Coronary artery (tissue), 2 donors: ENCODE measurements at regions not wholly inside any gene's neighbourhood (a gene's known extent, or its start where the extent isn't known, plus 50 kb on each side); places are given as distances from the start of the nearest gene placed in this dataset.

Experiments
- DNase-seq: peaks from one replicate; pipeline ENCODE4 v3.0.0-alpha.2; 2017; ENCODE audit warnings: low spot score
- H3K27ac ChIP-seq, 2 donors: fragments of 200-600 bp; sonication (generic); one replicate each; pipeline ENCODE4 v1.5.1; 2016 to 2019
- H3K4me3 ChIP-seq: fragments of 200-600 bp; sonication (generic); 2 replicates; pipeline ENCODE4 v1.5.1; 2016; ENCODE audit warnings: mild to moderate bottlenecking, moderate library complexity
- TF ChIP-seq, protein P1 (sequence below): fragments of 200-600 bp; sonication (generic); IDR thresholded peaks from one replicate; pipeline ENCODE4 v1.5.1; 2019; ENCODE audit warnings: antibody characterized with exemption

DNA sequence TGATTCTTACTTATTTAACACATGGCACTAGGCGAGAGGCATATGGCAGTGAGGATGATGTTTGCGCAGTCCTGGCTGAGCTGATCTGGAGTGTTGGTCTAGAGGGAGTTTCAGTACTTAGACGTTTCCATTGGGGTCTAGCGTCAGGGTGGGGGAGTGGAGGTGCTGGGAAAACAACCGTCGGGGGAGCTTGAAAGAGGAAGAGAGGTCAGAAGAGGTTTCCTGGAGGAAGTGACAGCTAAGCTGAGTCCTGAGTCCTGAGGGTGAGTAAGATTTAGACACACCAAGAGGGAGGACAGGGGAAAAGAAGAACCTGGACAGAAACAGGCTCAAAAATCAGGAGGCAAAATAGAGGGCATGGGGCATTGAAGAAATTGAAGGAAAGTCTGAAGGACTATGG is 81.4 kb downstream of the ALOX5AP start:
- H3K27ac ChIP-seq: no peak overlapping the region
- no peak for DNase-seq
- no peak overlapping the region for H3K4me3 ChIP-seq
- TF ChIP-seq, protein P1, sequence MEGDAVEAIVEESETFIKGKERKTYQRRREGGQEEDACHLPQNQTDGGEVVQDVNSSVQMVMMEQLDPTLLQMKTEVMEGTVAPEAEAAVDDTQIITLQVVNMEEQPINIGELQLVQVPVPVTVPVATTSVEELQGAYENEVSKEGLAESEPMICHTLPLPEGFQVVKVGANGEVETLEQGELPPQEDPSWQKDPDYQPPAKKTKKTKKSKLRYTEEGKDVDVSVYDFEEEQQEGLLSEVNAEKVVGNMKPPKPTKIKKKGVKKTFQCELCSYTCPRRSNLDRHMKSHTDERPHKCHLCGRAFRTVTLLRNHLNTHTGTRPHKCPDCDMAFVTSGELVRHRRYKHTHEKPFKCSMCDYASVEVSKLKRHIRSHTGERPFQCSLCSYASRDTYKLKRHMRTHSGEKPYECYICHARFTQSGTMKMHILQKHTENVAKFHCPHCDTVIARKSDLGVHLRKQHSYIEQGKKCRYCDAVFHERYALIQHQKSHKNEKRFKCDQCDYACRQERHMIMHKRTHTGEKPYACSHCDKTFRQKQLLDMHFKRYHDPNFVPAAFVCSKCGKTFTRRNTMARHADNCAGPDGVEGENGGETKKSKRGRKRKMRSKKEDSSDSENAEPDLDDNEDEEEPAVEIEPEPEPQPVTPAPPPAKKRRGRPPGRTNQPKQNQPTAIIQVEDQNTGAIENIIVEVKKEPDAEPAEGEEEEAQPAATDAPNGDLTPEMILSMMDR: no peak

DNA sequence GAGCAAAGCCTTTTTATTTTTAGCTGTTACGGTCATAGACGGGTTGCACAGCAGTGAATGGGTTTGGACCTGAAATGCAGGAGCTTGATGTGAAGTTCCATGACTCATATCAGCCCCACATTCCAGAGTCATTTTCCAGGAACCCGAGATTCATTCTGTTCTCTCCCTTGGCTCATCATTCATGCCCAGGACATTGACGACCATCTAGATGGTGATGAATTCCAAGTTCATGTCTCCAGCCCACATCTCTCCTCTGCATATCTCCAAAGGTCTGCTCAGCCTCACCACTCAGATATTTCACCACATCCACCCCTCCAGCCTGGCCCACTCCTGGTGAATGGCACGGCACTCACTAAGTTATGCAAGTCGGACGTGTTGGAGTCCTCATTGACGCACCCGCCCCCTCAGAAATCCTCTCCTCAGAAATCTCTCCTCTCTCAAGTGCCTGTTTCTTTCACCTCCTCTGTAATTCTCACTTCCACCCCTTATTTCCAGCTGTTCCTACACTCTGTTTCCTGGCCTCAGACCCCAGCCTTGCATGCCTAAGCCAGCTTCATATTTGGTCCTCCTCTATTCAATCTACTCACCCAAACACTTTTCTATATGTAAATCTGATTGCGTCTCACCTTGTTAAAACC is 83.1 kb downstream of the ALOX5AP start:
- DNase-seq: no peak

DNA sequence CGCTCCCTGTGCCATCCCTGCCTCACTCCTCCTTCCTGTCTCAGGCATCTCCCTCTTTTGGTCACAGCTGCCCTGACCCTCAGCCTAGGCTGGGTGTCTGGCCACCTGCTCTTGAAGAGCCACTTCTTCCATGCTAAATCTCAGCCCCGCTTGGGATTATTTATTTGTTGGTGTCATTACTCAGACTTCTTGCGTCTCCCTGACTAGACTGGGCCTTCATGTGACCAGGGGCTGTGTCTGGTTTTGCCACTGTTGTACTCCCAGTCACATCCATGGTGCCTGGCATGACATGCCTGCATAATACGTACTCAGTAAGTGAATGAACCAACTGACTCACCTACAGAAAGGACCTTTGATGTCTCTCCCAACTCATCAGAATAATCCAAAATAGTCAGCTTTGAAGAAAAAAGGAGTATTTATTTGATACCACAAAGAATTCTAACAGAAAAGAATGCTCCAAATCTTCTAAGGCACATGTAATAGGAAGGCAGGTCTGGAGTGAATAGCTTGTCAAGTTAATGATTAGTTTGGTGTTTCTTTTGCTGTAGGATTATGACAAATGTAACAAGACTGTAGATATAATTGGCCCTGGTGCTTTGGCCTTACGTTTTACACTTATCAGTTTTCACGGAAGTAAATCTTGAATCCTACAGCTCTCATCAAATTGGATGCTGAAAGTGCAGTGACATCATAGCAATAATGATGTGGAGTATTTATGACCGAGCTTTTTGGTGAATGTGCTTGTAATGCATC is 84.0 kb downstream of the ALOX5AP start:
- H3K4me3 ChIP-seq: no peak overlapping the region
- TF ChIP-seq, protein P1: no peak
- no peak for DNase-seq

More for the DNA sequence above, 83.1 kb downstream of the ALOX5AP start:
- Histone ChIP-seq H3K4me3 (no peak overlapping the region), H3K27ac (peak overlapping the region in 1 of 2 donors; percentile 16)
- TF ChIP-seq, protein P1: no peak

DNA sequence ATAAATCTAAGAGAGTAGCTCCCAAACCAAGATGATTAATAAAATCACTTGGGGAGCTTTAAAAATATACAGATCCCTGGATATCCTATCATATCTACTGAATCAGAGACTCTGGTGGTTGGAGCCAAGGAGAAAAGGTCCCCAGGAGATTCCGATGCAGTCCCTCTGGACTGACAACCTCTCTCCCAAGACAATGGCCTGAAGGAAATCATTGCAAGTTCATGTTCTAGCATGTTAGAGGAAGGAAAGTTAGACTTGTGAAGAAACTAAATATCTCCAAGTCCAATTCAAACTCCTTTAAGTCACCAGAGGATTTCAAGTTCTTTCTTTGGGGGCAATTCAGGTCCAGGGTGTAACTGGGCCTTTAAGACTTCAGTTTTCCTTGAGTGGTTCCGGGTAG is 84.7 kb upstream of the MEDAG start:
- Histone ChIP-seq H3K27ac (no peak overlapping the region), H3K4me3 (no peak overlapping the region)
- DNase-seq: no peak
- TF ChIP-seq, protein P1: no peak

More for the DNA sequence above, 84.0 kb downstream of the ALOX5AP start:
- no peak overlapping the region for H3K27ac ChIP-seq

DNA sequence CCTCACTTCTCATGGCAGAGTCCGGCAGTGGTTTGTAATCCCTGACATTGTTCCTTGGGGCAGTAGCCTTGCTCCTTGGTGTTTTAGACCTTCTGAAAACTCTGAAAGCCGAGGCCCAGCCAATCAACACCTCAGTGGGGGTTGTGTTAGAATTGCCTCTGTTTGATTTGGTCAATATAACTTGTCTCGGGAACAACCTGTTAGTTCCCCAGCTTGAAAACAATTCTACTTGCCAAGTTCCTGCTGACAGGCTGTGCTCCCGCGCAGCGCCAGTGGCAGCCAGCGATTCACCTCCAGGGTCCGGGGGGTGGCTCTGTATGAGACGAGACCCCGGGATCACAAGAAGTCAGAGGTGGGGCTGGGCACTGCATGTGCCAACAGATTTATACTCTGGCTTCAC is 81.4 kb upstream of the MEDAG start:
- H3K27ac ChIP-seq: no peak overlapping the region
- TF ChIP-seq, protein P1: no peak
- H3K4me3 ChIP-seq: no peak overlapping the region
- DNase-seq: no peak

DNA sequence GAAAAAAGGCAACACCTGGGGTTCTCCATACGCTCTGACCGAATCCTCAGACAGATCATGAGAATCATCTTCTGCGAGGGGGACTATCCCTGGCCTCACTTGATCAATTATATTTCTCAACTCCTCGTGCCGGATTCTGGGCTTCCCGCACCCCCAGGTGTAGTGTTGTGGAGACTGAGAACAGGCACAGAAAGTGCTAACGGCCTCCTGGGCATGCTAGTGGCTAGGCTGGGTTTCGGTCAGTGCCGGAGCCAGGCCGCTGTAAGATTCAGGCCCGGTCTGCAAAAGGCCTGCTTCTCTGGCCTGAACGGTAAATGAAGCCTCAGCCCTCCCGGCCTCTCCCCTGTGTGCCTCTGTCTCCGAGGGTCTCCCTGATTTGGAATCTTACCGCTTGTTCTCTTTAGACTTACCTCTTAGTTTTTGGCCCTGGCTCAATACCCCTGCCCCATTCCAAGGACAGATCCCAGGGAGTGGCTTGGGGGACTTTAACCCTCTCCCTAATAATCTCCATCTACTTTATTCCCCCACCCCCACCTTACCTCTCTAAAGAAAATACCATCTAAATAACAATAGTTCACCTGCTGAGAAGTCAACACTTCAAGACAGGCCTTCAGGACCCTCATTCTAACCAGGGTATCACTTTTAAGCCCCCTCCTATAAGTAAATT is 79.0 kb upstream of the MEDAG start:
- TF ChIP-seq, protein P1: no peak
- no peak for DNase-seq
- H3K4me3 ChIP-seq: no peak overlapping the region
- no peak overlapping the region for H3K27ac ChIP-seq
